Kasumi-1 (cell line): ENCODE measurements at regions not wholly inside any gene's neighbourhood (a gene's known extent, or its start where the extent isn't known, plus 50 kb on each side); places are given as distances from the start of the nearest gene placed in this dataset.
"Not testable (repeated sequence)": the region's sequence is repeated elsewhere in the genome, so short reads cannot be mapped to it uniquely, and the experiment has no call there.

Source experiments
- DNase-seq, 2 experiments: peaks; one replicate each; lab custom pipeline; 2025; lab: John Stamatoyannopoulos, UW

DNA sequence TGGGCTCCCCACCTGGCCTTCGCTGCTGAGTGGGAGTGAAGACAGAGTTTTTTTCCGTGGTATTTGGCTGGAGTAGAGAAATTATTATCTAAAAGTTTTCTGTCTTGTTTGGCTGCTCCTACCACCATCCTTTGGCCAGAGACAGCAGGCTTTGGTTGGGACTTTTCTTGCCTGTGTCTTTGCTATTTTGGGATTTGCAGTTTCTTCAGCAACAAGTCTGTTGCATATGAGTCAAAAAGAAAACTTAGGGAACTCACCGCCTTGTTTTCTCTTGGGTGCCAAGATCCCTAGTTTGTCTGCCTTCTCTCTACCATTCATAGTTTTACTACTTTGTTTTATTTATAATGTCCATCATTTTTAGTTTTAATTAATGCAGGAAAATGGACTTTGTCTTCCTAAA is 683.8 kb downstream of the DOK5 start:
- no peak for DNase-seq

DNA sequence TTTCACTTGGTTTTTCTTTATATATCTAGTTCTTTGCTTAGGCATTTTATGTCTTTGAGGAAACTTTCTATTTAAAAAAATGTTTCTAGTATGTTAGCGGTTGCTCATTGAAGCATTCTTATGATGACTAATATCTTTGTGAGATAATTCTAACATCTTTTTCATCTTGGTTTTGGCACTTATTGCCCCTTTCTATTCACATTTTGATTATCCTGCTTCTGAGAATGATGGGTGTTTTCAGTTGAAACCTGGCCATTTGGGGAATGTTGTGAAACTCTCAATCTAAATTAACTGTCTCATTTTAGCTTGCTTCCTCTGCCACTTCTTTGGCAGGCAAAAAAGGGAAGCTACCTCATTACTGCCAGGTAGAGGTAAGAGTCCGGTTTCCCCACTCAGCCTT is 683.1 kb downstream of the DOK5 start:
- DNase-seq, result no peak

DNA sequence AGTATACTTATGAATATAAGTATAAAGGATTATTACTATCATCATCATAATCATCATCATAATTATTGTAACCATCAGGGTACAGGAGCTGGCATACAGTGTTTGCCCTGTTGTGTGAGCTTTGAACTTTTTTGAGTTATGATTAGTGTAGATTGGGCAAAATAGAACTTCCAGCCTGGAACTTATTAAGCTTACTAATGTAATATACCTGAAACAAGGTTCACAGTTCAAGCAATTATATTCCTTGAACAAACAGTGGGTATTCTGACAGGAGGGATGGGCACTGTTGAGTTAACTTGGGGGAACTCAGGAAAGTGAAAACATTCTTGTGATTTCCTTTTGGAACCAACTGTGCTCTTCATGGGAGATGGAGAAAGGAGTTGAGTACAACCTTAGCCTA is 680.0 kb downstream of the DOK5 start:
- DNase-seq, result no peak

DNA sequence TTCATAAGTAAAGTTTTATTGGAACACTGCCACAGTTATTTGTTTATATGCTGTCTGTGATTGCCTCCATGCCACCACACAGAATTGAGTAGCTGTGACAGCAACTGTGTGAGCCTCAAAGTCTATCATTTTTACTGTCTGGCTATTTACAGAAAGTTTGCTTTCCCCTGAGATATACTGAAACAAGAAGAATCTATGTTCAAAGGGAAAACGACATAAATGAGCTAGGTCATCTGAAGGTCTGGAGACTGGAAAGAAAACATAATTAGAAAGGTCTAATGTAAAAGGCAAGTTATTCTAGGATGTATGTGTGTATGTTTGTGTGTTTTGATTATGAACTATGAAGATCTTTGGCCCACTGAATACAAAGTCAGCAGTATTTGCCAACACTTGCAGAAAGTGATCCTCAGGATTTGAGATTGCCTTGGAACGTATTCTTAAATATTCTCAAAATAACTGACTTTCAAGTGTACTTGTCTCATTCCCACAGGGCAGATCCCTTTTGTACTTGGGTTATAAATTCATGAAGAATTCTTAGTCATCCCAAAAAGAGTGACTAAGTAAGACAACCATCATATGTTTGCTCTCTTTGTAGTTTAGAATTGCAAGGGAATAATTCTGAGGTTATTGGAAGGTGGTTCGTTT is 677.7 kb downstream of the DOK5 start:
- no peak for DNase-seq

DNA sequence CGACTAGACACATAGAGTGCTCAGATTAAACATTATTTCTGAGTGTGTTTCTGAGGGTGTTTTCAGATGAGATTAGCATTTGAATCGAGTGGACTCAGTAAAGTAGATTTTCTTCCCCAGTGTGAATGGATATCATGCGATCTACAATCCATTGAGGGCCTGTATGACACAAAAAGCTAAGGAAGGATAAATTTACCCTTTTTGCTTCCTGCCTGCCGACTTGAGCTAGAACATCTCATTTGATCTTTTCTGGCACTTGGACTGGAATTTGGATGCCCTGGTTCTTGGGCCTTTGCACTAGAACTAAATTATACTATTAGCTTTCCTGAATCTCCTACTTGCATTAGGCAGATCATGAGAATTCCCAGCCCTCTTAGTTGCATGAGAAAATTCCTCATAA is 675.8 kb downstream of the DOK5 start:
- no peak for DNase-seq

DNA sequence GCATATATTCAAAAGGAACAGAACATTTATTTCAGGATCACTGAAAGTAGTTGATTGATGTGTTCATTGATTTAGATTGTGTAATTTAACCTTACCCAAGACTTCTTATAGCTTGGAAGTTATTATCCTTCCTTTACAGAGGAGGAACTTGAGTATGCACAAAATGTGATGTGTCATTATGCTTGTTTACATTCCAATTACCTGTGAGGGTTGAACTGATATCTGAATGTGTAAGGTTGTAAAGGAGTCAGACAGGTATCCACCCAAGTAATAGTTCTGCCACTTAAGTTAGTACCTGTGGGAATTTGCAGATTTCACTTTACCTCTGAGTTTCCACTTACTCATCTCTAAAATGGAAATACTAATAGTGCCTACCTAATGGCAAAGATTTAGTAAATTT is 668.2 kb downstream of the DOK5 start:
- no peak for DNase-seq

DNA sequence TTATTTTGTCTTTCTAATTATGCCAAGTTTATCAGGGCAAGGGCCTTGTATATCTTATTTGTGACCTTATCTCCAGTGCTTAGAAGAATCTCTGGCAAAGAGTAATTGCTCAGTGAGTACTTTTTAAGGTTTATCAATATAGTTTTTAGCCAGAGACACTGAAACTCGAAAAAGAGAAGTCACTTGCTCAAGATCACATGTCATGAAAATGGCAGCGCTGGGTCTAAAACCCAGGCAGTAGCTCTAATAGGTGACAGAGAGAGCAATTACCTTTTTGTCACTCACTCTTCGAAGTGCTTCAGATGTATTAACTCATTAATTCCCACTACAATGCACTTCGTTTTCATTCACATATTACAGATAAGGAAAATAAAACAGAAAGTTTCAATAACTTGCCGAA is 667.5 kb downstream of the DOK5 start:
- no peak for DNase-seq

DNA sequence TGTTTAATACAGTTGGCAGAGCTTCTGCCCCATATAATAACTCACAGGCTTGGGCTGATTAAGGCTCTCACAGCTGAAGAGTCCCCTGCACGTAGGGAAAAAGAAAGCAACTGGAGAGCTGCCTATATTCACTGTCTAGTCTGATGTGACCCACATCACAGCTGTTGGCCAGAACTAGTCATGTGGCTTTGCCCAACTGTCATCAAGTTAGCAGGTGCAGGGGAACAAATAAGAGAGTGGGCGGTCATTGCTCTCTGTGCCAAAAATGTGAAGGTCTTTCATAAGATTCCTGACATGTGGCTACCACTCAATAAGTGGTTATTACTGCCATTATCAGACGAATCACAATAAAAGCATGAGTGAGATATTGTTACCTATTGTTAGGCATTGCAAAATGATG is 665.2 kb downstream of the DOK5 start:
- DNase-seq, result no peak

DNA sequence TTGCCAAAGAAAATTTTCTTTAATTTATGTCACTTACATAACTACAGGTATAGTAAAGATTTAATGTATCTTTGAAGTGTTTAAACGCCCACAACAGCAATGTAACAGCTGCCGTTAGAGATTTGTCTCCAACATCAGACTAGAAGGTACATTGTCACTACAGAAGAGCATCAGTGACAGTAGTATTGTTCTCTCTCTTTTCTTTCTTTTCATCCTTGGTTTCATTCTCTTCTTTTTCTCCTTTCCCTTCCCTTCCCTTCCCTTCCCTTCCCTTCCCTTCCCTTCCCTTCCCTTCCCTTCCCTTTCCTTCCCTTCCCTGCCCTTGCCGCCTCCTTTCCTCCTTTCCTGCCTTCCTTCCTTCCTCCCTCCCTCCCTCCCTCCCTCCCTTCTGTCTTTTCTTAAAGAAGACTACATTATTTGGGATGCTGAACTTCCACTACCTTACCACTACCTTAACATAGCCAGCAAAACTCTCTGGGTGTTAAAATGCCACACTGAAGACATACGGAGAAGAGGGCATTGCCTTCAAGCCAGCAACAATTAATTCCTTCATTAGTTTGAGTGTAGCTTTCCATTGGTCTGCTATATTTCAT is 663.9 kb downstream of the DOK5 start:
- DNase-seq, result no peak

DNA sequence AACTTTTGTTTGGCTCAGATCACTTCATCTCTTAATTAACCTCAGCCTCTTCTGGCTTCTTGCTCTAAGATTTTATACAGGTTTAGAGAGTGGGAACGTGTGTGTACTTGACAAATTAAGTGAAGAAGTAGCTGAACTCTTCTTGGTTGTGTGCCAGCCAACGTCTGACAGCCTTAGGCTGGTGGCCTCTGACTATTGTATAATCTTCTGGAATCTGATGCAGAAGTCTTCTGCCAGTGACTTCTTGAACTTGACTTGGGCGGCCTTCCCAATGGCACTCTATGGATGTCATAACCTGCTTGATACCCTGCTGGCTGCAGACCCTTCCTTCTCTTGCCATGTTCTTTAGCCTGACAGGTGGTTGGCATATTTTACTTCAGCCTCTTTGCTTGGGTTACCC is 660.5 kb downstream of the DOK5 start:
- DNase-seq, result no peak

DNA sequence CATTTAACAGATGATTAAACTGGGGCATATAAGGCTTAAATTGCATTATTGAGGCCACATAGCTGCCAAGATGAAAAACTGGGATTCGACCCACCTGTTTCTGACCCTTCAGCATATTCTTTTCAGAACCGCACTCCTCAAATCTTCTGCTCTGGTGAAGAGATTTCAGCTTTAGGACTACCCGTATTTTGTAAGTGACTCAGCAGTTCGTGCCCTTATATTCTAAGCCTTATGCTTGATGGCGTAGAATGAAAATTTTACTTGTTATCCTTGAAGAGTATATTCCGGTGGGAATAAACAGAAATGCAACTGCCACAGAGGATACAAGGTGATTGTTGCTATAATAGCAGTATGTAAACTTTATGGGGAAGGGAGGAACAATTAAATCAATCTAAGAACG is 657.1 kb downstream of the DOK5 start:
- DNase-seq, result no peak

DNA sequence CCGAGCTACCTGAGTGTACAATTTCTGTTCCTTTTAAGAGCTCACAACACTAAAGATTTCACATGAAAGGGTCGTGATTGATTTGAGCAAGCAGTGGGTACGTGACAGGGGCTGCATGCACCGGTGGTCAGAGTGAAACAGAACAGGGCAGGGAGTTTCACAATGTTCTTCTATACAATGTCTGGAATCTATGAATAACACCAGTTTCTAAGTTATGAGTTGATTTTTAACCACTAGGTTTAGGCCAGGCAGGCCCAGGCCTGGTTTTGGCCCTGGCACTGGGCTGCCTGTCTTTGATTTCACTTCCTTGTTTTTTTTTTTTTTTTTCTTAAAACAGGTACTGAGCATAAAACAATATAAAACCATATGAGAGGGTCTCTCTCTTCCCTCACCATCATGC is 642.2 kb downstream of the DOK5 start:
- not testable (repeated sequence) for DNase-seq

DNA sequence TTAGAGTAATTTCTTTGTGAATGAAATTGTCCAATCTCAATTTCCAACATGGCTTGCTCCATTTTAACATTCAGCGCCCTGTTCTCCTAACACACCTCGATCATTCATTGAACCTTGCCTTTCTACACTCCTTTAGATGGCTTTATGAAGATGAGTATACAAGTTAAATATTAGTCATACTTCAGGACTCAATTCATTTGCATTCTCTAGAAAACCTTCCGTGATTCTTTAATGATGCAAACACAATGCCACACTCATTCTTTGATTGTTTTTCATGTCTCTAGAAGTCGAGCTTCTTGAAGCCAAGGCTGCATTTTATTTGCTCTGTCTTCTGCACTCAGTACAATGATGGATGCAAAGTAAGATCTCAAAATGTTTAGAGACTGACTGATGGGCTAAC is 641.2 kb downstream of the DOK5 start:
- no peak for DNase-seq

DNA sequence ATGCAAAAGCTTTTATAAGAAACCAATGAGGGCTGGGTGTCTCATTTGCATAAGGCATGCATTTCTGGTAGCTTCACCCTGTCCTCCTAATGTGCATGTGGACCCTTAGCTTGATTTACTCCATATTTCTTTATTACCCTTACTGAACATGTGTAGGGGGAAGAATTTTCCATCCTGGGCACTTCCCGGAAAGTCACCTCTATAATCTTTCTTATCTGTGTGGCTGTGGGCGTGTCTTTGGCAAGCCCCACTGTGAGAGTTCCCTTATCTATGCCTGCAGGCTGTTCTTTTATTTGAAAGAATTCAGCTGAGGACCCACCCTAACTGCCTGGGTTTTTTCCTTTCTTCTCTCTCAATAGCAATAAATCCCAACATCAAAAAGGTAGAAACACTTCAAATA is 627.8 kb downstream of the DOK5 start:
- DNase-seq, result no peak

DNA sequence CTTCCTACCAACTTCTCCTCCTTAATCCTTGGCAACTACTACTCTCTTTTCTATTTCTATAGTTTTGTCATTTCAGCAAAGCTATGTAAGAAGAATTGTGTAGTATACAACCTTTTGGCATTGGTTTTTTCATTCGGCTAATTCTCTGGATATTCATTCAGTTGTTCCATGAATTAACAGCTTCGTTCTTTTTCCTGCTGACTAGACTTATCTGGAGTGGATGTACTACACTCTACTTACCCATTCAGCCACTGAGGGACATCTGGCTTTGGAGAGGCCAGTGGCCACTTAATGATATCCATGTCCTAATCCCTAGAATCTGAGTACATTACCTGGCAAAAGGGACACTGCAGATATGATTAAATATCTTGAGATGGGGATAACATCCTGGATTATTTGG is 623.9 kb downstream of the DOK5 start:
- no peak for DNase-seq

DNA sequence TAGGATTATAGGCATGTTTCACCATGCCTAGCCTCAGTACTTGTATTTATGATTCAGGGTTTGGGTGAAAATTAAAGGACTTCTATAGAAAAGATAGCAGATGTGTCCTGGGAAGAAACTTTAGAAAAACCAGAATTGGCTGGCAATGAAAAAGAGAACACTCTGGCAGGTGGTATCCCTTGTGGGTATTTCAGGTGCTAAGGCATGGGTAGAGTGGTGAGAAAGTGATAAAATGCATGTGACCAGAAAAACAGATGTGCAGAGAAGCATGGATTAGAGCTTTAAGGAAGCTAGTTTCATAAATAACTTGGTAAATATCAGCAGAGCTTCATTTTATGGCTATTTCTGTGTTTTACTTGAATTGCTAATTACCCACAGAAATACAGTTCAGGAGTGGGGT is 622.2 kb downstream of the DOK5 start:
- DNase-seq, result no peak

DNA sequence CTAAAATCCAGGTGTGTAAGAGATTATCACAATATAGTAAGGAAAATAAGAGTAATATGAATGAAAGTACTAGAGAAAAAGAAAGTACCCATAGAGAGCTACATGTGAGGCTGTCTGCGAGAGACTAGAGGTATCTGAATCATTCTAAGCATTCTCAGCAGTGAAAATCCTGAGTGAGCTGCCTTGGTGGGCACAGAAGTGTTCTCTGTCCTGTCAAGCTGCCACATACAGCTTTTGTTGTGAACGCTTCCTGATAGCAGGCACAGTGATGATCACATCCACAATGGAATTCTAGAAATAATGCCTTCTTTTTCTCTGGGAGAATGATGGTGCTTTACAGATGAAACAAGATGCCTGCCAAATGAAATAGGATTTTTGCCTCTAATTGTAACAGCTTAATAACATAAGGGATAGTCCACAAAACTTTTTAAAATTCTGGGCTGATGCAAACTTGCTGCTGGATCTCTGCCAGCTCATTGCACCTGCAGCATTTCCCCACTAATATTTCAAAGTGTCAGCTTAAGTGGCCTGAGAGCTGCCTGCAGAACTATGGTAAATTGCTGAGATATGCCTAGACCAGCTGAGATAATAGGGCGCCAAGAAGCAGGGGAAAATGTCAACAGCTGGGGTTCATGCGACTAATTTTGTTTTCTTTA is 620.5 kb downstream of the DOK5 start:
- no peak for DNase-seq

DNA sequence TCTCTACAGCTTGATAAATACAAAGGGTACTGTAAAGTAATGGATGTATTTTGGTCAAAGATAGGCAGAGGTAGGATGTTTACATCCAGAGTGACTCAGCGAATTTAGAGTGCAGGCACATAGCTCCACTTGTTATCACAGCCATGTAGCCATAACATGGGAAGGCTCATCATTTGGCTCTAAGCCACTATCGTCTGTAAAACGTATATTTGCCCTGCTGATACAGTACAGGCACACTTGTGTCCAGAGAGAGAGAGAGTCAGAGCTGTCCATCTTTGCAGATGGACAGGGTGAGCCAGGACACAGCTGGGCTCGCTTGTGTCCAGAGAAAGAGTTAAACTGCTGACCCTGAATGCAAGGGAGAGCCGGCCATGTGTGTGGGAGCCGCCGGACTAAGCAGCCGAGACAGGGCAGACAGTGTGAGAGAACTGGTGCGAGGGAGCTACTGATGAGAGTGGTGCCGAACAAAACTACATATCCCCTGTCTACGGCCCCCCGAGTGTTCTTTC is 619.0 kb downstream of the DOK5 start:
- DNase-seq, result no peak

DNA sequence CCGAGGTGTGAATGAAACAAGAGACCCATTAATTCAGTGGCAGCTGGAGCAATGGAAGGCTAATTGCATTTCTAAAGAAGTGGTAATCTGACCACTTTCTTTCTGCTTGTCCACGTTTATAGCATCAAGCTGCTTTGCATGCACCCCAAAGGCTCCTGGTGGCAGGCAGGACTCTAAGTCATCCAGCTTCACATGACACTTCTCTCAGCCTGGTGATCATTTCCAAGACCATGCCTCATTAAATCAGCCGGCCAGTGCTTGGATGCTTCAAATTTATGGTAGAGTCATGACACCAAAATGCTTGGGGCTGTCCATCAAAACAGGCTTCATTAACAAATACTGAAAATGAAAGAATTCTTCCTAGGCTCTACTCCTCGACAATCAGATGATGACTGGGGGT is 614.9 kb downstream of the DOK5 start:
- no peak for DNase-seq

DNA sequence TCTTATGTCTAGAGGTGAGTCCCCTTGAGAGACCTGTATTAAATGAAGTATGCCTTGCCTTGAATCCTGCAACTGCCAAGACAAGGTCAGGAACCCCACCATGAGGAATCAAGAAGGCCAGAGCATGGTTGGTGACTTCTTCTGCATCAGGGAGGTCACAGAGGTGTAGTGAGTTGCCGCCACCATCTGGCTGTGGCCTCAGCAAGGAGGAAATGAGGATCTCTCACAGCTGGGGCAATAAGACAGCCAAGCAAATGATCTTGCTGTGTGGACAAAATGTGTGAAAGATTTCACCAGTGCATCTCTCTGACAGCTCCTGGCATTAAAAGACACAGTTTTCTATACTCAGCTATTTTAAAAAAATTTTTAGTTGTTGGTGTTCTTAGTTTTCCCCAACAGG is 611.0 kb downstream of the DOK5 start:
- DNase-seq, result no peak

DNA sequence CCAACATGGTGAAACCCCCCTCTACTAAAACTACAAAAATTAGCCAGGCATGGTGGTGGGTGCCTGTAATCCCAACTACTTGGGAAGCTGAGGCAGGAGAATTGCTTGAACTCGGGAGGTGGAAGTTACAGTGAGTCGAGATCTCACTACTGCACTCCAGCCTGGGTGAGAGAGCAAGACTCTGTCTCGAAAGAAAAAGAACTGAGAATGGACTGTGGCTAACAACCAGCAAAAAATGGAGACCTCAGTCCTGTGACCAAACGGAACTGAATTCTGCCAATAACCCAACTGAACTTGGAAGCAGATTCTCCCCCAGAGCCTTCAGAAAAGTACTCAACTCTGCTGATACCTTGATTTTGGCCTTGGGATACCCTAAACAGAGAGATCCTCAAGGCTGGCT is 604.5 kb downstream of the DOK5 start:
- DNase-seq, result no peak

DNA sequence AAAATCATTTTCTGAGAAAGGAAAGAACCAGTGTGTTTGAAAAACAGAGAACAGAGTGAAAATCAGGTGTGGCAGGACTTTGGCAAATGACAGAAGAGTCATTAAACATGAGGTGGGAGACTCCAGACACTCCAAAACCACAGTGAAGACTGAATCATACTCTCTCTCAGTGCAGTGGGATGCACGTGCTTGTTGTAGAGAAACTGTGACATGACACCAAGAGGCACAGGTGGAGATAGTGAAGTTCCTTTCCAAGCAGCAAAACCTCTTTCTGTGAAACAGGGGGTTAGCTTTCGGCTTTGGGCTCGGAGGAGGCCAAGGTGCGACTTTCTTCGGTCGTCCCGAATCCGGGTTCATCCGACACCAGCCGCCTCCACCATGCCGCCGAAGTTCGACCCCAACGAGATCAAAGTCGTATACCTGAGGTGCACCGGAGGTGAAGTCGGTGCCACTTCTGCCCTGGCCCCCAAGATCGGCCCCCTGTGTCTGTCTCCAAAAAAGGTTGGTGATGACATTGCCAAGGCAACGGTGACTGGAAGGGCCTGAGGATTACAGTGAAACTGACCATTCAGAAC is 599.0 kb downstream of the DOK5 start:
- not testable (repeated sequence) for DNase-seq

DNA sequence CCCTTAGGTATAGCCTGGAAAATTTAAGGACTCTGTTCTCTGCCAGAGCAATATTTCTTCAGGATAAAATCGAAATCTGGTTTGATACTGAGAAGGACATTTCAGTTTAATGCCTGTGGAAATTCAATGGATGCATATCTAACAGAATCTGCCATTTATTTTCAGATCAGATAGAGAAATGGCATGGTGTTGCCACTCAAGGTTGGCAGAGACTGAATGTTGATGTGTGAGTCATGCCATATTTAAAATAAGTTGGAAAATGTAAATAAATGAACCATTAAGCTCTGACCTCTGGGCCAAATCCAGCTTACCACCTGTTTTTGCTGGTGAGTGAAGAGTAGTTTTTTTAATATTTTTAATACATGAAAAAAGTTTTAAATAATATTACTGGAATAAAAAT is 594.6 kb downstream of the DOK5 start:
- no peak for DNase-seq
